ENCODE measurements at regions not wholly inside any gene's neighbourhood (a gene's known extent, or its start where the extent isn't known, plus 50 kb on each side); places are given as distances from the start of the nearest gene placed in this dataset.

- intact Hi-C loops (cut with micrococcal nuclease; ENCODE audit: unreplicated experiment), result no loop called here
- Mint-ChIP-seq H3K4me1 (ENCODE audit: low read depth, unreplicated experiment) (peaks cover 10% of the 10 kb centered on the region), H3K27me3 (ENCODE audit: unreplicated experiment) (no peaks in the 10 kb centered on the region), H3K9me3 (ENCODE audit: low read depth, unreplicated experiment) (no peaks in the 10 kb centered on the region), H3K4me3 (ENCODE audit: low read depth, unreplicated experiment) (no peak overlapping the region), H3K27ac (ENCODE audit: unreplicated experiment) (no peak overlapping the region), H3K36me3 (ENCODE audit: insufficient read depth, unreplicated experiment) (no peaks in the 10 kb centered on the region)
- no TSS peak for BruUV-seq (replicated peaks)
- TF ChIP-seq CTCF (IDR thresholded peaks at IDR 0.05; ENCODE audit: unreplicated experiment), result no peak
- no peak for DNase-seq
- CTCF ChIA-PET, result no interaction called here
Observed at GRCh38 chr3:69688400-69688799, 50.9 kb upstream of the MITF start.

- Mint-ChIP-seq H3K4me3 (ENCODE audit: low read depth, unreplicated experiment) (no peak overlapping the region), H3K9me3 (ENCODE audit: low read depth, unreplicated experiment) (no peaks in the 10 kb centered on the region), H3K36me3 (ENCODE audit: insufficient read depth, unreplicated experiment) (no peaks in the 10 kb centered on the region), H3K4me1 (ENCODE audit: low read depth, unreplicated experiment) (peaks cover 16% of the 10 kb centered on the region), H3K27me3 (ENCODE audit: unreplicated experiment) (no peaks in the 10 kb centered on the region), H3K27ac (ENCODE audit: unreplicated experiment) (no peak overlapping the region)
- no peak for DNase-seq
- intact Hi-C loops (cut with micrococcal nuclease; ENCODE audit: unreplicated experiment), result no loop called here
- CTCF ChIA-PET, result no interaction called here
- no peak for TF ChIP-seq CTCF (IDR thresholded peaks at IDR 0.05; ENCODE audit: unreplicated experiment)
- no TSS peak for BruUV-seq (replicated peaks)
Observed at GRCh38 chr3:69687641-69688040, 51.6 kb upstream of the MITF start.

GRCh38 chr3:69686056-69686455, 53.2 kb upstream of the MITF start:
- Mint-ChIP-seq H3K4me3 (ENCODE audit: low read depth, unreplicated experiment) (no peak overlapping the region), H3K27ac (ENCODE audit: unreplicated experiment) (no peak overlapping the region), H3K4me1 (ENCODE audit: low read depth, unreplicated experiment) (peaks cover 16% of the 10 kb centered on the region), H3K36me3 (ENCODE audit: insufficient read depth, unreplicated experiment) (no peaks in the 10 kb centered on the region), H3K27me3 (ENCODE audit: unreplicated experiment) (no peaks in the 10 kb centered on the region), H3K9me3 (ENCODE audit: low read depth, unreplicated experiment) (no peaks in the 10 kb centered on the region)
- TF ChIP-seq CTCF (IDR thresholded peaks at IDR 0.05; ENCODE audit: unreplicated experiment), result no peak
- CTCF ChIA-PET, result no interaction called here
- intact Hi-C loops (cut with micrococcal nuclease; ENCODE audit: unreplicated experiment), result no loop called here
- BruUV-seq (replicated peaks), result no TSS peak
- no peak for DNase-seq

GRCh38 chr3:69684309-69684961, 54.8 kb upstream of the MITF start:
- Mint-ChIP-seq H3K9me3 (ENCODE audit: low read depth, unreplicated experiment) (no peaks in the 10 kb centered on the region), H3K36me3 (ENCODE audit: insufficient read depth, unreplicated experiment) (no peaks in the 10 kb centered on the region), H3K4me1 (ENCODE audit: low read depth, unreplicated experiment) (peaks cover 16% of the 10 kb centered on the region), H3K4me3 (ENCODE audit: low read depth, unreplicated experiment) (no peak overlapping the region), H3K27me3 (ENCODE audit: unreplicated experiment) (no peaks in the 10 kb centered on the region), H3K27ac (ENCODE audit: unreplicated experiment) (no peak overlapping the region)
- no peak for DNase-seq
- intact Hi-C loops (cut with micrococcal nuclease; ENCODE audit: unreplicated experiment), result no loop called here
- BruUV-seq (replicated peaks), result no TSS peak
- no peak for TF ChIP-seq CTCF (IDR thresholded peaks at IDR 0.05; ENCODE audit: unreplicated experiment)
- CTCF ChIA-PET, result no interaction called here

Data from Calu3 (cell line).